GM19455 (cell line): ENCODE measurements at regions not wholly inside any gene's neighbourhood (a gene's known extent, or its start where the extent isn't known, plus 50 kb on each side); places are given as distances from the start of the nearest gene placed in this dataset.
"Not testable (repeated sequence)": the region's sequence is repeated elsewhere in the genome, so short reads cannot be mapped to it uniquely, and the experiment has no call there.

Experiments used
- ATAC-seq: cut with Tn5 transposase; IDR thresholded peaks from one replicate; pipeline ENCODE4 v1.9.1; 2021; ENCODE audit not compliant: unreplicated experiment

- no peak for ATAC-seq
These were observed 179.3 kb downstream of the ZIC5 start for GRCh38 chr13:99792079-99792921.

- no peak for ATAC-seq
These were observed 188.9 kb downstream of the ZIC5 start for GRCh38 chr13:99782669-99783068.

- no peak for ATAC-seq
These were observed 193.1 kb downstream of the ZIC5 start for GRCh38 chr13:99778500-99778899.

GRCh38 chr13:99777873-99778272 lies 193.7 kb downstream of the ZIC5 start:
- ATAC-seq: no peak

- no peak for ATAC-seq
These were observed 196.9 kb downstream of the ZIC5 start for GRCh38 chr13:99774644-99775043.

- no peak for ATAC-seq
These were observed 202.6 kb downstream of the ZIC5 start for GRCh38 chr13:99768986-99769385.

- ATAC-seq: no peak
These were observed 204.9 kb downstream of the ZIC5 start for GRCh38 chr13:99766641-99767045.

- no peak for ATAC-seq
These were observed 205.7 kb downstream of the ZIC5 start for GRCh38 chr13:99765869-99766268.

- ATAC-seq: no peak
These were observed 211.1 kb downstream of the ZIC5 start for GRCh38 chr13:99760456-99760855.

- no peak for ATAC-seq
These were observed 212.4 kb downstream of the ZIC5 start for GRCh38 chr13:99759163-99759552.

GRCh38 chr13:99758460-99759162 lies 213.0 kb downstream of the ZIC5 start:
- ATAC-seq: no peak

GRCh38 chr13:99757756-99758459 lies 213.7 kb downstream of the ZIC5 start:
- no peak for ATAC-seq

GRCh38 chr13:99756281-99756680 lies 215.3 kb downstream of the ZIC5 start:
- ATAC-seq: no peak

GRCh38 chr13:99754750-99755149 lies 216.8 kb downstream of the ZIC5 start:
- not testable (repeated sequence) for ATAC-seq

GRCh38 chr13:99752373-99752772 lies 219.2 kb downstream of the ZIC5 start:
- no peak for ATAC-seq

- ATAC-seq: no peak
These were observed 219.9 kb downstream of the ZIC5 start for GRCh38 chr13:99751517-99752199.

GRCh38 chr13:99750951-99751350 lies 220.6 kb downstream of the ZIC5 start:
- no peak for ATAC-seq

- no peak for ATAC-seq
These were observed 222.1 kb downstream of the ZIC5 start for GRCh38 chr13:99749271-99750019.

- ATAC-seq: no peak
These were observed 224.2 kb downstream of the ZIC5 start for GRCh38 chr13:99747403-99747710.

GRCh38 chr13:99746637-99747402 lies 224.7 kb downstream of the ZIC5 start:
- ATAC-seq: no peak
